GM21825 (cell line): ENCODE measurements at regions not wholly inside any gene's neighbourhood (a gene's known extent, or its start where the extent isn't known, plus 50 kb on each side); places are given as distances from the start of the nearest gene placed in this dataset.
"Not testable (repeated sequence)": the region's sequence is repeated elsewhere in the genome, so short reads cannot be mapped to it uniquely, and the experiment has no call there.

Experiments
- ATAC-seq: cut with Tn5 transposase; IDR thresholded peaks from one replicate; pipeline ENCODE4 v1.9.1; 2021; ENCODE audit warnings: mild to moderate bottlenecking, moderate library complexity; ENCODE audit not compliant: unreplicated experiment

DNA sequence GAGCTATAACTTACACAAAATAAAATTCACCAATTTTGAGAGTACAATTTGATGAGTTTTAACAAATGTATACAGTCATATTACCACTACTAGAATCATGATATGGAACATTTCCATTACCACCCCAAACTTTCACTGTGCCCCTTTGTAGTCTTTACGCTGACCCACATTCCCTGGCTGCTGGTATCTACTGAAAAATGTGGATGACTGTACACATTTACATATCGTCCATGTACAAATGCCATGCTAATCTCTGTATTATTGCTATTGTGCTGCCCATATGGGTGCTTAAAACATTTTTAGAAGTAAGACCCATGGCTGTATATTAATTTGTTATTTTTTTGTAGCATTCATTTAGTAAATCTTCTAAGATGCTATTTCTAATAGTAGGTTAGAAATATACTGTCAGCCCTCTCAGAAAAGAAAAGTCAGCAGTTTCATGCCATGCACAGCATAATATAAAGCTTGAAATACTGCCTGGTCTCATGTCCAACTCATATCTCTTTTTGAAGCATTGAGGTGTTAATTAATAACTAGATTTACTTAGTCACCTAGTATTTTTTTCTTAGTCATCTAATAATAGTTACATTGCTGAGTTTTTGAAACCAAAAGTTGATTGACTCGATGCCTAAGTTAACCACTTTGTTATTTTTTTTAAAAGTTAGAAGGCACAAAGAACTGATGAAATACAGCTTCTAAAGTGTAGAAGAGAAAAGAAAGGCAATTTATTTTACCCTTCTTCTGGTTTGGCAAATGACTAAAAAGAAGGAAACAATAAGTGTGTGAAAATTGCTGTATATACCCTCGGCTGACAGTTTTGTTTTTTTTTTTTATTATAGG is 188.3 kb upstream of the MEF2C start:
- ATAC-seq = peak; percentile 77

GRCh38 chr5:89069591-89069990 is 186.6 kb upstream of the MEF2C start:
- ATAC-seq = no peak

GRCh38 chr5:89067362-89067761 is 184.4 kb upstream of the MEF2C start:
- ATAC-seq = no peak

GRCh38 chr5:89065919-89066318 is 182.9 kb upstream of the MEF2C start:
- peak; percentile 90 for ATAC-seq

DNA sequence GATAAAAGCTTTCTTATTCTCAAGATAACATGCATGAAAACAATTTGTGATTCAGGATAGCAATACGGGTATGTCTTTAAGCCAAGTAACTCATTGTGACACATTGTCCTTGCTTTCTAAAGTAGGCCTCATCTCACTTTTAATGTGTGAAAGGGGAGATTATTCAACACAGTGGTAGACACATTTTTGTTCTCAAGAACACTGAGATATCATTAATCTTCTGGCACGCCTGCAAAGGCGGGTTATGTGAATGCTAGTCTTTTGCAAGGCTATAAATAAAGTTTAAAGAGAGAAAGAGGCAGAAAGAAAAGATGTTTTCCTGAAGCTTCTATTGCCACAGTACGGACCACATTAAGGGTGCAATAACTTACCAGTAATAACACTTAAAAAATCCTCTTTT is 181.8 kb upstream of the MEF2C start:
- ATAC-seq = no peak

DNA sequence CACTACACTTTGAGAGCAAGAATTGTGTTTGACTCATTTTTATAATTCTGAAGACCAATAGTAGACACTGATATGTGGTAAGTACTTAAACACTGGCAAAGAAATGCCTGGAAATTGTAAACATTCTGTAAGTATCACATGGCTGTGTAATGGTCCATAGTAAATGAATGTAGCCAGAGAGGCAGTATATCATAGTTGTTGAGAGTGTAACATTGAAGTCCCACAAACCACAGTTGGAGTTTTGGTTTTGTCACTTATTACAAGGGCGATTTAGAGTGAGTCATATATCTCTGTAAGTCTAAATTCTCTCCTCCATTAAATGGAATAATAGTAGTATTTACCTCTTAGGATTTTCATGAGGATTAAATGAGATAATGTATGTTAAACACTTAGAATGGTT is 181.1 kb upstream of the MEF2C start:
- ATAC-seq = no peak

DNA sequence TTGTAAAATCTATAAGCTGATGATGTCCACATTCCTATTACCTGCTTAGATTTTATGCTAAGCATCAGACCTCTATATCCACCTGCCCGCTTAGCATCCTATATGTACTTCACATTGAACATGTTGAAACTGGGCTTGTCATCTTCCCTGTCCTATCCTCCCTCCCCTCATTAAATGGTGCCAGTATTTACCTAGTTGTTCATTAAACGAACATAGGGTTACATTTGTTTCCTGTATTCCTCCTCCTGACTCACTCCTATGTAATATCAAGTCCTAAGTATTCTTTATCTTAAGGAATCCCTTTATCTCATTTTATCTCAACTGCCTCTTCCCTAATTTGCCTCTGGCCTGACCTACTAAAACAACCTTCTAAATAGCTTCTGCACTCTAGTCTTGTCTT is 177.8 kb upstream of the MEF2C start:
- no peak for ATAC-seq

GRCh38 chr5:89059274-89059673 is 176.3 kb upstream of the MEF2C start:
- no peak for ATAC-seq

DNA sequence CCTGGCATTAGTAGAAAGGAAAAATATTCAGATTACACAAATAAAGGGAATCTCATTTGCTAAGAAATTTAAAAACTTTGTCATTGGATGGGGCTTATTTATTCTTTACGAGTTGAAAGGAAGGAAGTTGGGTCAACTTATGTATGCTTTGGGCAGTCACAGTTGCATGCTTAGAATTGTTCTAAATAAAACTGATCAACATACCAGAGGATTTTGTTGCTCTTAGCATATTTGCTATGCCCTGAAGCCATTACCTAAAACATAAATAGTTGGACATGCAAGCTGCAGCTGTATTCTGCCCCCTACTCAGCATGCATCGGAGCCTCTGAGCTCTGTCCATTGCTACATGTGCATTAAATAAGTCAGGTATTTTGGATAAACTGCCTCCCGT is 172.7 kb upstream of the MEF2C start:
- ATAC-seq = no peak

GRCh38 chr5:89055015-89055694 is 172.2 kb upstream of the MEF2C start:
- no peak for ATAC-seq

- ATAC-seq = no peak
These were observed 170.6 kb upstream of the MEF2C start for GRCh38 chr5:89053547-89053946.

DNA sequence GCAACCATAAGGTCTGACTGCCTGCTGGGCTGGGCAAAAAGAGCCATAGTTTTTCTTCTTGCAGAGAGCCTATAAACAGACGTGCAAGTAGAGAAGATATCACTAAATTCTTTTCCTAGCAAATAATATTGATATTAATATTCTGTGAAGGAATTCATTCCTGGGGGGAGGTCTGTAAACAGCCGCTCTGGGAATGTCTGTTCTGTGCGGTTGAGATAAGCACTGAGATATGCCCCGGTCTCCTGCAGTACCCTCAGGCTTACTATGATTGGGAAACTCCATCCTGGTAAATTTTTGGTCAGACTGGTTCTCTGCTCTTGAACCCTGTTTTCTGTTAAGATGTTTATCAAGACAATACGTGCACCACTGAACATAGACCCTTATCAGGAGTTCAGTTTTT is 167.1 kb upstream of the MEF2C start:
- not testable (repeated sequence) for ATAC-seq

DNA sequence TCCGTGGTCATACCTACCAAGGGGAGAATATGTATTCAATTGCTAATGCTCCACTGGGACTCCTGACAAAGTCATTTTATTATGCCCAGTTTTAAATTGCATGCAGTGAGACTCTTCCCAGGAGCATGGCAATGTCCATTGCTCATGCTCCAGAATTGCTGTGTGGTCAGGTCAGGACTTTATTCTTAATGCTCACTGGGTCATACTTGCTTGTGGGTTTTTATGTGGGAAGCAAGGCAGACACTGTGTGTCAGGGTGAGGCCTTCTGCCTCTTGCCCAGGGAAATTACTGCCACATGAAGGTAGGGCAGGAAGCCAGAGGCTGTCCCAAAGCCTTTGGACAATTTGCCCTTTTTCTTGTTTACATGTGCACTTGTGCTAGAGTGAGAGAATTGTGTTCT is 164.6 kb upstream of the MEF2C start:
- ATAC-seq = no peak

- ATAC-seq = no peak
These were observed 162.2 kb upstream of the MEF2C start for GRCh38 chr5:89045216-89045615.

GRCh38 chr5:89044674-89045200 is 161.8 kb upstream of the MEF2C start:
- ATAC-seq = no peak

DNA sequence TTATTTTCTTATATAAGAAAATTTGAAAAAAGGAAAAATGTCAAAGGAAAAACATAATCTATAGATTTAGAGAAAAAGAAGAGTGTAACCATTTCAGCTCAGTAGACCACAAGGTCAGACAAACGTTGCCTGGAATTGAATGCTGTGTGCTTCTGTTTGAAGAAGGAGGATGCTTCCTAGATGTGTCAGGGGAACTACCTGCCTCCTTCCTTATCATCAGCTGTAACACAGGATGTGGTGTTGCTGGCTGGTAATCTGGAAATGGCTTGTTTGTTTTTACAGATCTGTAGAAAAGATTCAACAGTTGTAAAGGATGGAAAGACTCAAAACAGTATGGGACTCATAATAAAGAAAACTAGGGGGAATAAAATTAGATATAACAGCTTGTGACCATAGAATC is 160.7 kb upstream of the MEF2C start:
- ATAC-seq = peak; percentile 96

GRCh38 chr5:89042746-89043145 is 159.8 kb upstream of the MEF2C start:
- ATAC-seq = no peak

DNA sequence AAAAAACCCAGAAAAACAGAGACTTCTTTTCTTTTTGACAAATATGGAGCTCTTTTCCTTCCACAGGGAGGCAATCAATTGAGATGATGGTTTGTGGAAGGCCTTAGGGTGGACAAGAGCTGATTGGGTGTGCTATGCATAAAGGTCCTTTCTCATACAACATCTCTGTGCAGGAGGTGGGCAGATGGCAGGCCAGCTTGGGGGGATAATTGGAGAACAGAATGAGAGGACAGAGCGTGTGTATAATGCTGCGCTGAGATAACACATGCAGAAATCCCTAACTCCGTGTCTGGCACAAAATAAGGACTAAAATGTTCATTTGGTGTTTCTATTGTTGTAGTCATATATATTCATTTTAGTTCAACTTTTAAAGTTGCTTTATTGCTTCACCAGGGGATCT is 159.0 kb upstream of the MEF2C start:
- no peak for ATAC-seq

GRCh38 chr5:89041249-89041779 is 158.3 kb upstream of the MEF2C start:
- ATAC-seq = no peak

- ATAC-seq = no peak
These were observed 153.9 kb upstream of the MEF2C start for GRCh38 chr5:89036704-89037489.

GRCh38 chr5:89036166-89036565 is 153.2 kb upstream of the MEF2C start:
- ATAC-seq = no peak
